ENCODE measurements at regions not wholly inside any gene's neighbourhood (a gene's known extent, or its start where the extent isn't known, plus 50 kb on each side); places are given as distances from the start of the nearest gene placed in this dataset.

DNA sequence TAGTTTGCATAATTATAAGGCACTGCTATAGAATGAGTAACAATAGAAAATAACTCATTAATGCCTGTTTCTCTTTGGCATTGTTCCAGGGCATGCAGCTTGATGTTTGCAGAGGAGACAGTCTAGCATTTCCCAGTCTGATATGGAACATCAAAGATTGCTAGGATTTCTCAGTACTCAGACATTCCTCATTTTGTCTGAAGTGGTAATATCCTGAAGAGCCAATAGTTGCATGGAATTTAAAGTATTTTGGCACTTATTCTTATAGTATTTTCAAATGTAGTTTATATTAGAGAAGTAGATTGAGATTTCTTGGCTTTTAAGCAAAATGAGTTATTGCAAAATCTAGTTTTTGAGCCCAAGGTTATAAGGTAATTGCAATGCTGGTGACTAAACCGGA is 337.3 kb upstream of the E2F7 start:
- TF ChIP-seq POLR2A (IDR thresholded peaks at IDR 0.05; ENCODE audit: low read depth, low read length), result no peak
- TF ChIP-seq POLR2AphosphoS5 (IDR thresholded peaks at IDR 0.05; ENCODE audit: low read depth, low read length), result no peak
- TF ChIP-seq TAF1 (IDR thresholded peaks at IDR 0.05; ENCODE audit: low read depth, low read length), result no peak
